ENCODE measurements at regions not wholly inside any gene's neighbourhood (a gene's known extent, or its start where the extent isn't known, plus 50 kb on each side); places are given as distances from the start of the nearest gene placed in this dataset.

DNA sequence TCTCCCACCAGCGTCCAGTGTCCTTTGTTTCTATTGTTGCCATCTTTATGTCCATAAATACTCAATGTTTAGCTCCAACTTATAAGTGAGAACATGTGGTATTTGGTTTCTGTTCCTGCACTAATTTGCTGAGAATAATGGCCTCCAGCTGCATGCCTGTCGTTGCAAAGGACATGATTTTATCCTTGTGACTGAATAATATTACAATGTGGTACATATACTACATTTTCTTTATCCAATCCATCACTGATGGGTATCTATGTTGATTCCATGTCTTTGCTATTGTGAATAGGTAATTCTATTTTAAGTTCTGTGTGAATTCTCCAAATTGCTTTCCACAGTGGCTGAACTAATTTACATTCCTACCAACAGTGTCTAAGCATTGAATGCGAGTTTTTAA lies 578.6 kb upstream of the CA10 start:
- Mint-ChIP-seq H3K27me3 (ENCODE audit: insufficient read depth, unreplicated experiment) (peaks cover 50% of the 10 kb centered on the region), H3K27ac (ENCODE audit: low read depth, unreplicated experiment) (no peak overlapping the region), H3K9me3 (ENCODE audit: unreplicated experiment) (no peaks in the 10 kb centered on the region), H3K36me3 (ENCODE audit: insufficient read depth, unreplicated experiment) (no peaks in the 10 kb centered on the region), H3K4me1 (ENCODE audit: insufficient read depth, unreplicated experiment) (no peaks in the 10 kb centered on the region), H3K4me3 (ENCODE audit: unreplicated experiment) (no peak overlapping the region)
- no TSS peak for BruUV-seq (replicated peaks)
- DNase-seq (ENCODE audit: unreplicated experiment): no peak
- CTCF ChIA-PET: no interaction called here
- POLR2A ChIA-PET: no interaction called here
- TF ChIP-seq, protein P1, sequence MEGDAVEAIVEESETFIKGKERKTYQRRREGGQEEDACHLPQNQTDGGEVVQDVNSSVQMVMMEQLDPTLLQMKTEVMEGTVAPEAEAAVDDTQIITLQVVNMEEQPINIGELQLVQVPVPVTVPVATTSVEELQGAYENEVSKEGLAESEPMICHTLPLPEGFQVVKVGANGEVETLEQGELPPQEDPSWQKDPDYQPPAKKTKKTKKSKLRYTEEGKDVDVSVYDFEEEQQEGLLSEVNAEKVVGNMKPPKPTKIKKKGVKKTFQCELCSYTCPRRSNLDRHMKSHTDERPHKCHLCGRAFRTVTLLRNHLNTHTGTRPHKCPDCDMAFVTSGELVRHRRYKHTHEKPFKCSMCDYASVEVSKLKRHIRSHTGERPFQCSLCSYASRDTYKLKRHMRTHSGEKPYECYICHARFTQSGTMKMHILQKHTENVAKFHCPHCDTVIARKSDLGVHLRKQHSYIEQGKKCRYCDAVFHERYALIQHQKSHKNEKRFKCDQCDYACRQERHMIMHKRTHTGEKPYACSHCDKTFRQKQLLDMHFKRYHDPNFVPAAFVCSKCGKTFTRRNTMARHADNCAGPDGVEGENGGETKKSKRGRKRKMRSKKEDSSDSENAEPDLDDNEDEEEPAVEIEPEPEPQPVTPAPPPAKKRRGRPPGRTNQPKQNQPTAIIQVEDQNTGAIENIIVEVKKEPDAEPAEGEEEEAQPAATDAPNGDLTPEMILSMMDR (IDR thresholded peaks at IDR 0.05; ENCODE audit: unreplicated experiment): no peak
- intact Hi-C loops (cut with micrococcal nuclease): no loop called here

DNA sequence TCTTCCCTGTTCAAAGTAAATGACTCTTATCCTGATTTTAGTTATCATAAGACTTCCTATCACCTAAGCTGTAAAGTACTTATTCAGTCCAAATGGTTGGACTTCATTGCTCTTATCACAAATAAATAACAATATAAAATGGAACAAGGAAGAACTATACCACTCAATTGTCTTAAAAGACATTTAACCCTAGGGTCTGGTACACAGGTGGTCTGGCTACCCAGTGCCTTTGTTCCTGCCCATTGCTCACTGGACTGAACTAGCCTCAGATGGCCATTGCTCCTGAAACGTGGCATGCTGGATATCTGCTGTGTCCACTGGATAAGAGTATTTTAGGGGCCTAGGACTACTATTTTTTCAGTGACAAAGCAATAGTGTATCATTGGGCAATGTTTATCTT lies 574.3 kb upstream of the CA10 start:
- no peak overlapping the region for H3K27ac Mint-ChIP-seq (ENCODE audit: low read depth, unreplicated experiment)
- H3K36me3 Mint-ChIP-seq (ENCODE audit: insufficient read depth, unreplicated experiment): no peaks in the 10 kb centered on the region
- ChIA-PET POLR2A (no interaction called here), CTCF (no interaction called here)
- H3K9me3 Mint-ChIP-seq (ENCODE audit: unreplicated experiment): no peaks in the 10 kb centered on the region
- intact Hi-C loops (cut with micrococcal nuclease): no loop called here
- DNase-seq (ENCODE audit: unreplicated experiment): no peak
- H3K27me3 Mint-ChIP-seq (ENCODE audit: insufficient read depth, unreplicated experiment): peaks cover 27% of the 10 kb centered on the region
- no peaks in the 10 kb centered on the region for H3K4me1 Mint-ChIP-seq (ENCODE audit: insufficient read depth, unreplicated experiment)
- BruUV-seq (replicated peaks): no TSS peak
- H3K4me3 Mint-ChIP-seq (ENCODE audit: unreplicated experiment): no peak overlapping the region
- TF ChIP-seq, protein P1 (IDR thresholded peaks at IDR 0.05; ENCODE audit: unreplicated experiment): no peak

- H3K9me3 Mint-ChIP-seq (ENCODE audit: unreplicated experiment): no peaks in the 10 kb centered on the region
These were observed 566.1 kb upstream of the CA10 start for GRCh38 chr17:52724578-52724977.

GRCh38 chr17:52721910-52722309 lies 563.4 kb upstream of the CA10 start:
- no peak overlapping the region for H3K4me3 Mint-ChIP-seq (ENCODE audit: unreplicated experiment)
- DNase-seq (ENCODE audit: unreplicated experiment): no peak
- TF ChIP-seq, protein P1 (IDR thresholded peaks at IDR 0.05; ENCODE audit: unreplicated experiment): no peak
- intact Hi-C loops (cut with micrococcal nuclease): no loop called here
- H3K9me3 Mint-ChIP-seq (ENCODE audit: unreplicated experiment): no peaks in the 10 kb centered on the region
- no peak overlapping the region for H3K27ac Mint-ChIP-seq (ENCODE audit: low read depth, unreplicated experiment)
- ChIA-PET POLR2A (no interaction called here), CTCF (no interaction called here)
- H3K4me1 Mint-ChIP-seq (ENCODE audit: insufficient read depth, unreplicated experiment): no peaks in the 10 kb centered on the region
- BruUV-seq (replicated peaks): no TSS peak
- no peaks in the 10 kb centered on the region for H3K36me3 Mint-ChIP-seq (ENCODE audit: insufficient read depth, unreplicated experiment)
- peaks cover 68% of the 10 kb centered on the region for H3K27me3 Mint-ChIP-seq (ENCODE audit: insufficient read depth, unreplicated experiment)

More at GRCh38 chr17:52724578-52724977, 566.1 kb upstream of the CA10 start:
- POLR2A ChIA-PET: no interaction called here
- Mint-ChIP-seq H3K27me3 (ENCODE audit: insufficient read depth, unreplicated experiment) (peaks cover 41% of the 10 kb centered on the region), H3K4me3 (ENCODE audit: unreplicated experiment) (no peak overlapping the region), H3K4me1 (ENCODE audit: insufficient read depth, unreplicated experiment) (no peaks in the 10 kb centered on the region), H3K27ac (ENCODE audit: low read depth, unreplicated experiment) (no peak overlapping the region), H3K36me3 (ENCODE audit: insufficient read depth, unreplicated experiment) (no peaks in the 10 kb centered on the region)
- CTCF ChIA-PET: interaction anchor here (0.6 kb wide), 1 partner anchor 1238 kb away, joined by 3 read pairs; no protein-coding TSS in a partner anchor
- intact Hi-C loops (cut with micrococcal nuclease): no loop called here
- no TSS peak for BruUV-seq (replicated peaks)
- DNase-seq (ENCODE audit: unreplicated experiment): no peak
- TF ChIP-seq, protein P1 (IDR thresholded peaks at IDR 0.05; ENCODE audit: unreplicated experiment): no peak
